SK-N-SH treated with all-trans-retinoic acid at 6 μM for 48 hours (cell line): ENCODE measurements at regions not wholly inside any gene's neighbourhood (a gene's known extent, or its start where the extent isn't known, plus 50 kb on each side); places are given as distances from the start of the nearest gene placed in this dataset.

ENCODE experiments used
- ESRRG ChIP-seq: fragments of 250-450 bp; sonication (Bioruptor Pico); IDR thresholded peaks from 2 replicates; pipeline ENCODE4 v1.6.1; 2021; ENCODE audit warnings: mild to moderate bottlenecking
- ZFP30 ChIP-seq: fragments of 450-650 bp; formaldehyde crosslinking; IDR thresholded peaks from 2 replicates; pipeline ENCODE4 v1.5.0; 2022; ENCODE audit warnings: mild to moderate bottlenecking, moderate library complexity
- TF ChIP-seq, protein P1 (sequence below): fragments of 250-450 bp; sonication (Bioruptor Pico); IDR thresholded peaks from 2 replicates; pipeline ENCODE4 v1.5.1; 2020; ENCODE audit warnings: low read depth, mild to moderate bottlenecking, moderate library complexity
- TF ChIP-seq, protein P2 (sequence below): fragments of 250-450 bp; sonication (Bioruptor Pico); IDR thresholded peaks from 2 replicates; pipeline ENCODE4 v1.8.0; 2020; ENCODE audit warnings: mild to moderate bottlenecking, moderate library complexity, borderline replicate concordance

DNA sequence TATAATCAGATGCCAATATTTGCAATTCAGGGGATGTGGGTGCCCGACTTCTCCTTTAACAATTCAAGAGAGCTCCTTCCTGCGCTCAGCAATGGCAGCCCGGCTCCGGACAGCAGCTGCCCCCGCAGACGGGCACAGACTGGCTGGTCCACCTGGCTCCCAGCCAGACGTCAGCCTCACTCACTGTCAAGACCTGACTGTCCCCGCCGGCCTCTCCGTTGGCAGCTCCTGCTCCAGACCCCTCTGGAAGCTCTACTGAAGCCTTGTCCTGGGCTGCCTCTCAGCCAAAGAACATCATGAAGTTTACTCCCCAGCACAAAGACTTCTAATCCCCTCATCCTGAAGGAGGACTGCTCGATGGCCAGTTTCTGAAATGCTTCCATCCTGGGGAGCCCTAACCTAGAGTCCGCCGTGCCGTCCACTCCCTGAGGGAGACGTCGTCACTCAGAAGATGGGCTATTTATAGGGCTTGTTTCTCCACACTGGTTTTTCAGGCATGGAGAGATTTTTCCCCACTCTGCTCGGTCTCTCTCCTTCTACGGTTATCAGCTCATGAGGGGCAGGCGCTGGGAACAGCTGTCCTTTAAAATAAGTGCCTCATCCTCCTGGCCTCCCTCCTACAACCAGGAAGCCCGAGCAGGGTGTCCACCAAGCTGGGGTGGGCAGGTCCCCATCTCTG, 126.2 kb downstream of the RFLNA start:
- TF ChIP-seq, protein P1, sequence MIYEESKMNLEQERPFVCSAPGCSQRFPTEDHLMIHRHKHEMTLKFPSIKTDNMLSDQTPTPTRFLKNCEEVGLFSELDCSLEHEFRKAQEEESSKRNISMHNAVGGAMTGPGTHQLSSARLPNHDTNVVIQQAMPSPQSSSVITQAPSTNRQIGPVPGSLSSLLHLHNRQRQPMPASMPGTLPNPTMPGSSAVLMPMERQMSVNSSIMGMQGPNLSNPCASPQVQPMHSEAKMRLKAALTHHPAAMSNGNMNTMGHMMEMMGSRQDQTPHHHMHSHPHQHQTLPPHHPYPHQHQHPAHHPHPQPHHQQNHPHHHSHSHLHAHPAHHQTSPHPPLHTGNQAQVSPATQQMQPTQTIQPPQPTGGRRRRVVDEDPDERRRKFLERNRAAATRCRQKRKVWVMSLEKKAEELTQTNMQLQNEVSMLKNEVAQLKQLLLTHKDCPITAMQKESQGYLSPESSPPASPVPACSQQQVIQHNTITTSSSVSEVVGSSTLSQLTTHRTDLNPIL (CRISPR knock-in tag): no peak
- TF ChIP-seq ESRRG (CRISPR knock-in tag) (no peak), ZFP30 (CRISPR knock-in tag) (no peak)
- TF ChIP-seq, protein P2, sequence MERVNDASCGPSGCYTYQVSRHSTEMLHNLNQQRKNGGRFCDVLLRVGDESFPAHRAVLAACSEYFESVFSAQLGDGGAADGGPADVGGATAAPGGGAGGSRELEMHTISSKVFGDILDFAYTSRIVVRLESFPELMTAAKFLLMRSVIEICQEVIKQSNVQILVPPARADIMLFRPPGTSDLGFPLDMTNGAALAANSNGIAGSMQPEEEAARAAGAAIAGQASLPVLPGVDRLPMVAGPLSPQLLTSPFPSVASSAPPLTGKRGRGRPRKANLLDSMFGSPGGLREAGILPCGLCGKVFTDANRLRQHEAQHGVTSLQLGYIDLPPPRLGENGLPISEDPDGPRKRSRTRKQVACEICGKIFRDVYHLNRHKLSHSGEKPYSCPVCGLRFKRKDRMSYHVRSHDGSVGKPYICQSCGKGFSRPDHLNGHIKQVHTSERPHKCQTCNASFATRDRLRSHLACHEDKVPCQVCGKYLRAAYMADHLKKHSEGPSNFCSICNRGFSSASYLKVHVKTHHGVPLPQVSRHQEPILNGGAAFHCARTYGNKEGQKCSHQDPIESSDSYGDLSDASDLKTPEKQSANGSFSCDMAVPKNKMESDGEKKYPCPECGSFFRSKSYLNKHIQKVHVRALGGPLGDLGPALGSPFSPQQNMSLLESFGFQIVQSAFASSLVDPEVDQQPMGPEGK (CRISPR knock-in tag): no peak
